T47D (cell line): ENCODE measurements at regions not wholly inside any gene's neighbourhood (a gene's known extent, or its start where the extent isn't known, plus 50 kb on each side); places are given as distances from the start of the nearest gene placed in this dataset.
A peak's percentile ranks its signal among the peaks of the same experiment; 100 is the strongest.

ENCODE experiments used
- DNase-seq, 2 experiments: peaks; one replicate each; pipeline versions ENCODE4 v3.0.0 to v3.0.0-alpha.2; 2011 to 2012; ENCODE audit warnings: low read depth in 1 of 2, low spot score in 1 of 2
- JUND ChIP-seq: IDR thresholded peaks from 2 replicates; pipeline ENCODE4 v1.6.1; 2012; ENCODE audit warnings: low read depth
- in situ Hi-C: cut with HindIII; loops from 2 replicates; pipeline ENCODE4 v1.10.0; 2016; ENCODE audit warnings: low sequenced_read_pairs, low pct_unique_long_range_greater_than_20kb

DNA sequence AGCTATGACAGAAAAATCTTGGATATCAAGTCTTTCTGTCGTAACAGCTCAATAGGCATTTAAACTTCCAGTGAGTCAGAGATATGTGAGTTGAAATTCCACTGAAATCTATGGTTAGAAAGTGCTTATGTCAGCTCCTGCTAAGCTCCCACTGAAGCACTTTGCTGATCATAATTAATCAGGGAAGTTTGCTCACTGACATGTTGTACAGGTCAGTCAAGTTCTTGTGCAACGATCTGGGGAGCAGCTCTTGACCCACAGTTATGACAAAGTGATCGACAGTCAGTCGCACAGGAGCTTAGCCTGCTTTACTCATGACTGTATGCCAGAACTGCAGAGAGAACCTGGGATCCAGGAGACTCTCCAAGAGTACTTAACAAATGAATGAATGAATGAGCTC lies 453.5 kb downstream of the SOX2 start:
- TF ChIP-seq JUND: no peak
- peak; percentile 59 to 94 for DNase-seq
- in situ Hi-C loops: no loop called here

DNA sequence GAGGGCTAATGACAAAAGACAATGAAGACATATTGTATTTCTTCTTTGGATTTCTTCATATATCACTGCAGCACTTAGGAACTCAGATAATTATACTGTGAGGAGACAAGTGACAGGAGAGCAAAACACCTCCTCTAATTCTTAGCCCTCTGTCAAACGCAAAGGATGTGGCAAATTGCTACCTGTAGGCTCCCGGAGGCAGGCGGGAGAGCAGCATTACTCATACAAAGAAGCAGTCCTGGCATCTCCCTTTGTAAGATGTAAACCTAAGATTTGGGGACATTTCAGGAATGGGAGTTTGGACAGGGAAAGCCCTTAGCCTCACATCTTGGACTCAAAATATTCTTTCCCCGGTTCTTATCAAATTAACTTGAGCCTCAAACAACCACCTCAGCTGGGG lies 460.8 kb downstream of the SOX2 start:
- peak; percentile 35 to 55 for DNase-seq
- TF ChIP-seq JUND: no peak
- in situ Hi-C loops: no loop called here

DNA sequence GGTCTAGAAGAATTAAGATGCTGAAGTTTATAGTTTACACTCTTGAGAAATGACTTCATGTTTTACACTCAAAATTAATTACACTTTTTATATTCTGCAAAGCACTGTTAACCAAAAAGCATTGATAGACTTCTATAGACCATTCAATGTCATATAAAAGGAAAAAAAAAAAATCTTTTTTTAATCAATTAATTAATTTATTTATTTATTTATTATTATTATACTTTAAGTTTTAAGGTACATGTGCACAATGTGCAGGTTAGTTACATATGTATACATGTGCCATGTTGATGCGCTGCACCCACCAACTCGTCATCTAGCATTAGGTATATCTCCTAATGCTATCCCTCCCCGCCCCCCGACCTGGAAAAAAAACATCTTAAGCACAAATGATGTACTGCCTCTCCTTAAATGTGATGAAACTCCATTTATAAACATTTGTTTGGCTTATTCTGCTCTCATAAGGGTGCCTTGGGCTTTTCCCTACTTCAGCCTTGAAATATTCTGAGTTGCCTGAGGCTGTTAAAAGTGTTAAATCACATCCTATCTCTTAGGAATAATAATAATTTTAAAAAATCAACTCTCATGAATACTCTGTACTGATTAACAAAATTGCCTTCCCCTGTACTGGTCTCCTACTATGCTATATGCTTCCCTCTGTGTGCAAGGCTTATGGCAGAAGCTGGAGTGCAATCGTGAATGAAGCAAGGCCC lies 466.9 kb downstream of the SOX2 start:
- no peak for TF ChIP-seq JUND
- in situ Hi-C loops: no loop called here
- DNase-seq: no peak

GRCh38 chr3:182179631-182180030 lies 467.9 kb downstream of the SOX2 start:
- TF ChIP-seq JUND: no peak
- in situ Hi-C loops: no loop called here
- peak in 1 of 2 experiments; percentile 24 for DNase-seq

GRCh38 chr3:182180654-182181385 lies 469.1 kb downstream of the SOX2 start:
- in situ Hi-C loops: no loop called here
- peak in 1 of 2 experiments; percentile 49 for DNase-seq
- no peak for TF ChIP-seq JUND

GRCh38 chr3:182182531-182182968 lies 470.8 kb downstream of the SOX2 start:
- in situ Hi-C loops: no loop called here
- TF ChIP-seq JUND: no peak

DNA sequence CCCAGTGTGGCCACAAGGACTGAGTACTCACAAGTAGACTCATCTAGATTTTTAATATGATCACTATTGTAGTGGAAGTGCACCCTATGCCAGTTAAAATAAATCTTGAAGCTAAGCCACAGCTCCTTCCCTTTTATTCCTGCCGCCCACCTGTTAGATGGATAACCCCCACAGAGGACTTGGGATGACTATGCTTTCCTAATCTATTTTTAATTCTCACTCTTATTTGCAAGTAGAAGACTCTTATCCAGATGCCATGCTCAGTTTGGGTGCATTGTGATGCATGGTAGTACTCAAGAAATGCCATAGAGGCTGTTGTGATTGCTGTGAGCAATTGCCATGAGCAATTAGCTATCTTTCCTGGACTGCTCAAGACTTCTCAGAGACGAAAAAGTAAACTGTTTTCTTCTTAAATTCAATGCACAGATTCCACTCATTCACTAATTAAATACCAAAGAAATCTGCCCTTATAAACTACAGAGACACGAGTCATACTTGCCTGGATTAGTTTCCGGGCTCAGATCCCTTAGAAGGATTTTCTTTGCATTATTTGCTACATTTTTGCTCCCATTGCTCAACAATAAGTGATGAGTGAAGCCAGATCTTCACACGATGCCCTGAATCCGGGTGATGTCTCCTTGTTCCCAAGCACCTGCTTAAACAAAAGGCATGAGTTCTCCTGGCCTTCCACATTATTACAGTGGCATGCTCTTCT lies 472.1 kb downstream of the SOX2 start:
- no peak for DNase-seq
- TF ChIP-seq JUND: no peak
- in situ Hi-C loops: no loop called here

More at GRCh38 chr3:182182531-182182968, 470.8 kb downstream of the SOX2 start:
- no peak for DNase-seq

DNA sequence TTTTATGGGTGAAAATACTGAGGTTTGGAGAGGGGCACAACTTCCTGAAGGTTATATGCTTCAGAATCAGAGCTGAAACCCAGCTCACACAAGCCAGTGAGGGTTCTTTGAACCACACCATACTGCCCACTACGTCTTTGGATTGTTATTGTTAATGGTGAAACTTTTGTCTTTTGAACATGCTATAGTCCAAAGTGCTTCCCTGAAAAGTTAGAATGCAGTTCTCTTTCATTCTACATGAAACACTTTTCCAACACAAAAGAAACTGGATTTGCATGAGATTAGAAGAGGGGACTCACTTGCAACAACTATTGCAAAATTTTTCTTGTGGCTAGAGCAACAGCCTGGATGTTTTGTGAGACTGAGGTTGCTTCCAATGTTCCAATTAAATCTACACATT lies 473.6 kb downstream of the SOX2 start:
- in situ Hi-C loops: no loop called here
- no peak for DNase-seq
- TF ChIP-seq JUND: no peak

DNA sequence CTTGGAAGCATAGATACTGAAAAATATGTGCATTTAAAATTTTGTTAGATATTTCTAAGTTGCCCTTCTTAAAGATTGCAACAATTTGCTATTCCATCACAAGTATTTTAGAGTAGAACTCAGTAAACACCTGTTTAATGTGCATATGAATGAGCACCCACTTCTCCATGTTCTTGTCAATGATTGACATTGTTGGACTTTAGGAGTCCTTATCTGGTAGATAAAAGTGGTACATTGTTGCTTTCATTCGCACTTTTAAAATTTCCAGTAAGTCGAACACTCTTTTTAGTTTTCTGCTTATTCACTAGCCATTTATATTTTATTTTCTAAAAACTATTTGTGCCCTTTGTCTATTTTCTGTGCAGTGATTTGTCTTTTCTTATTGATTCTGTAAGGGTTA lies 478.3 kb downstream of the SOX2 start:
- TF ChIP-seq JUND: no peak
- no peak for DNase-seq
- in situ Hi-C loops: no loop called here

DNA sequence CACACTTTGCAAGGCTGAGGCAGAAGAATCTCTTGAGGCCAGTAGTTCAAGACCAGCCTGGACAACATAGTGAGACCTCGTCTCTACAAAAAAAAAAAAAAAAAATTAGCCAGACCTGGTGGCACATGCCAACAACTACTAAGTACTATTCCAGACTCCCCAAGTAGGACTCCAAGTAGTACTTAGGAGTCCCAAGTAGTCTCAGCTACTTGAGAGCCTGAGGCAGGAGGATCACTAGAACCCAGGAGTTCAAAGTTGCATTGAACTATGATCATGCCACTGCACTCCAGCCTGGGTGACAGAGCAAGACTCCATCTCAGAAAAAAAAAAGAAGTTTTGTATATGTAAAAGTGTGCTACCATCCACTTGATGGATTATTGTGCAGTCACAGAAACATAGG lies 486.6 kb downstream of the SOX2 start:
- no peak for TF ChIP-seq JUND

GRCh38 chr3:182201456-182202168 lies 489.9 kb downstream of the SOX2 start:
- TF ChIP-seq JUND: no peak
- DNase-seq: no peak
- in situ Hi-C loops: no loop called here

More for the DNA sequence above, 486.6 kb downstream of the SOX2 start:
- DNase-seq: no peak
- in situ Hi-C loops: no loop called here

GRCh38 chr3:182212479-182213076 lies 500.9 kb downstream of the SOX2 start:
- DNase-seq: peak; percentile 50 to 87
- in situ Hi-C loops: no loop called here

More at GRCh38 chr3:182212479-182213076, 500.9 kb downstream of the SOX2 start:
- peak; percentile 93 for TF ChIP-seq JUND
